Activated CD4-positive, alpha-beta memory T cell treated with anti-CD3 and anti-CD28 coated beads for 36 hours (primary cell): ENCODE measurements at regions not wholly inside any gene's neighbourhood (a gene's known extent, or its start where the extent isn't known, plus 50 kb on each side); places are given as distances from the start of the nearest gene placed in this dataset.
"Not testable (repeated sequence)": the region's sequence is repeated elsewhere in the genome, so short reads cannot be mapped to it uniquely, and the experiment has no call there.

Source experiments
- CTCF ChIA-PET: fragments of 350-600 bp; sonication (Branson Sonifier 250); formaldehyde crosslinking; loops from one replicate; lab custom pipeline; 2021; ENCODE audit warnings: antibody characterized with exemption, inconsistent platforms; lab: Charles Lee
- POLR2A ChIA-PET: fragments of 350-600 bp; sonication (Branson Sonifier 250); formaldehyde crosslinking; loops from one replicate; lab custom pipeline; 2021; ENCODE audit warnings: antibody characterized with exemption; lab: Charles Lee
- DNase-seq: peaks from one replicate; pipeline ENCODE4 v3.0.0-alpha.2; 2020
- H3K27ac Mint-ChIP-seq: one replicate; pipeline ENCODE4 v1.8.0; 2021; ENCODE audit warnings: mixed read lengths
- H3K27me3 Mint-ChIP-seq: one replicate; pipeline ENCODE4 v1.8.0; 2021; ENCODE audit warnings: mixed read lengths
- H3K36me3 Mint-ChIP-seq: one replicate; pipeline ENCODE4 v1.8.0; 2021; ENCODE audit warnings: mixed read lengths
- H3K4me1 Mint-ChIP-seq: one replicate; pipeline ENCODE4 v1.8.0; 2021; ENCODE audit warnings: low read depth, mixed read lengths
- H3K4me3 Mint-ChIP-seq: one replicate; pipeline ENCODE4 v1.8.0; 2021; ENCODE audit warnings: mild to moderate bottlenecking, mixed read lengths
- H3K9me3 Mint-ChIP-seq: one replicate; pipeline ENCODE4 v1.8.0; 2021; ENCODE audit warnings: mixed read lengths
- intact Hi-C: fragments of 100-400 bp; cut with micrococcal nuclease; formaldehyde crosslinking; loops from one replicate; pipeline ENCODE4 v1.15.1; 2023

GRCh38 chr3:127520993-127521392, 69.5 kb downstream of the TPRA1 start:
- POLR2A ChIA-PET, result no interaction called here
- H3K4me1 Mint-ChIP-seq, result no peaks in the 10 kb centered on the region
- no peak for DNase-seq

GRCh38 chr3:127518456-127519081, 72.0 kb downstream of the TPRA1 start:
- H3K27ac Mint-ChIP-seq, result no peak overlapping the region
- ChIA-PET CTCF (no interaction called here), POLR2A (no interaction called here)
- H3K27me3 Mint-ChIP-seq, result peaks cover 5% of the 10 kb centered on the region
- H3K4me1 Mint-ChIP-seq, result no peaks in the 10 kb centered on the region
- no peaks in the 10 kb centered on the region for H3K36me3 Mint-ChIP-seq
- H3K4me3 Mint-ChIP-seq, result no peak overlapping the region
- intact Hi-C loops, result no loop called here
- H3K9me3 Mint-ChIP-seq, result peaks cover 2% of the 10 kb centered on the region
- no peak for DNase-seq

More at GRCh38 chr3:127520993-127521392, 69.5 kb downstream of the TPRA1 start:
- CTCF ChIA-PET, result no interaction called here
- Mint-ChIP-seq H3K9me3 (peaks cover 2% of the 10 kb centered on the region), H3K27ac (no peak overlapping the region), H3K36me3 (no peaks in the 10 kb centered on the region), H3K27me3 (peaks cover 13% of the 10 kb centered on the region), H3K4me3 (no peak overlapping the region)
- intact Hi-C loops, result no loop called here

DNA sequence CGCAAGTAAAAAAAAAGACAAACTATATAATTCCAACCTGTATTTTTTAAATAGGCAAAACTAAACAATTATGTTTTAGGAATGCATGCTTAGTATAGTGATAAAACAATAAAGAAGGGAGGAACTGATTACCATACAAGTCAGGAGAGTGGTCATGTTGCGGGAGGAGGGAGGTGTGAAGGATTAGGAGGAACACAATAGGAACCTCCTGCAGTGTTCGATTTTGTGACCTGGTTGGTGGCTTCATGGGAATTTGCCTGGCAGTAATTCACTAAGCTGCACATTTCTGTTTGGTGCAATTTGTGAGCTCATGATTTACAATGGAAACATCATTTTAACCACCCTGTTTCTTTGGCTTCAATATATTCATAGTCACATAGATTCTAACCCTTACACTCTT, 78.3 kb downstream of the TPRA1 start:
- ChIA-PET CTCF (interaction anchor here (0.8 kb wide), 1 partner anchor 32 kb away, joined by 6 read pairs; no protein-coding TSS in a partner anchor), POLR2A (no interaction called here)
- H3K4me1 Mint-ChIP-seq, result no peaks in the 10 kb centered on the region
- no peak overlapping the region for H3K27ac Mint-ChIP-seq
- H3K27me3 Mint-ChIP-seq, result peaks cover 2% of the 10 kb centered on the region
- H3K9me3 Mint-ChIP-seq, result no peaks in the 10 kb centered on the region
- DNase-seq, result no peak
- intact Hi-C loops, result no loop called here
- no peaks in the 10 kb centered on the region for H3K36me3 Mint-ChIP-seq
- H3K4me3 Mint-ChIP-seq, result no peak overlapping the region

DNA sequence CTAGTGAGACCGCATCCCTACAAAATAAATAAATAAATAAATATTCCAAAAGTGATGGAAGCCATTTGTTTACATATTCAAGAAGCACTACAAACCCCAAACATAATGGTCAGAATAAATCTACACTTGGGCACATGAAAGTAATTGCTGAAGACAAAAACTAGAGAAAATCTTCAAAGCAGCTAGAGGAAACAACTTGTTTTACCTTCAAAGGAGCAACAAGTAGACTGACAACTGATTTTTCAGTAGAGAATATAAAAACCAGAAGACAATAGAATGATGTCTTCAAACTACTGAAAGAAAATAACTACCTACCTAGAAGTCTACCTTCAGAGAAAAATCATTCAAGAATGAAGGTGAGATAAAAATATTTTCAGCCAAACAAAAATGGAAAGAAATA, 89.4 kb downstream of the TPRA1 start:
- Mint-ChIP-seq H3K9me3 (peaks cover 28% of the 10 kb centered on the region), H3K4me3 (no peak overlapping the region), H3K36me3 (peaks cover 7% of the 10 kb centered on the region), H3K27me3 (peaks cover 16% of the 10 kb centered on the region), H3K27ac (no peak overlapping the region), H3K4me1 (no peaks in the 10 kb centered on the region)
- no peak for DNase-seq
- intact Hi-C loops, result no loop called here
- CTCF ChIA-PET, result no interaction called here
- POLR2A ChIA-PET, result no interaction called here

DNA sequence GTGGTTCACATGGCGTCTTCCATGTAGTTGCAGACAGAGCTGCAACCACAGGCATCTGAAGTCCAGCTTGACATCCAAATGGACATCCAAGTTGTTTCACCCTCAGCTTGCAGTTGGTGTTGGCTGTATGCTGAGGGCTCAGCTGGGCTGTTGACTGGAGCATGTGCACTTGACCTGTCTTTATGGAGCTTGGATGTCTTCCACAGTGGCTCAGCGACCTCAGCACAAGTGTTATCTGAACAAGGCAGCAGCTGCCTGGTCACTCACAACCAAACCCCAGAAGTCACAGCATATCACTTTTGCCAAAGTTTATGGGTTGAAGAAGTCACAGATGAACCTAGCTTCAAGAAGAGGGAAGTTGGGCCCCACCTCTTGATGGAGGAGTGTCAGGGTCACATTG, 92.9 kb downstream of the TPRA1 start:
- Mint-ChIP-seq H3K4me1 (no peaks in the 10 kb centered on the region), H3K27ac (no peak overlapping the region), H3K27me3 (peaks cover 12% of the 10 kb centered on the region), H3K4me3 (no peak overlapping the region), H3K9me3 (peaks cover 26% of the 10 kb centered on the region), H3K36me3 (peaks cover 5% of the 10 kb centered on the region)
- DNase-seq, result no peak
- POLR2A ChIA-PET, result no interaction called here
- CTCF ChIA-PET, result interaction anchor here (1.3 kb wide), 1 partner anchor 46 kb away, joined by 4 read pairs; no protein-coding TSS in a partner anchor
- intact Hi-C loops, result no loop called here

GRCh38 chr3:127497166-127497565, 93.4 kb downstream of the TPRA1 start:
- intact Hi-C loops, result no loop called here
- H3K27me3 Mint-ChIP-seq, result peaks cover 12% of the 10 kb centered on the region
- peaks cover 21% of the 10 kb centered on the region for H3K9me3 Mint-ChIP-seq
- H3K4me3 Mint-ChIP-seq, result no peak overlapping the region
- ChIA-PET CTCF (interaction anchor here (1.3 kb wide), 1 partner anchor 47 kb away, joined by 4 read pairs; no protein-coding TSS in a partner anchor), POLR2A (no interaction called here)
- peaks cover 4% of the 10 kb centered on the region for H3K36me3 Mint-ChIP-seq
- no peak for DNase-seq
- H3K4me1 Mint-ChIP-seq, result no peaks in the 10 kb centered on the region
- no peak overlapping the region for H3K27ac Mint-ChIP-seq

GRCh38 chr3:127495821-127496655, 94.5 kb downstream of the TPRA1 start:
- no peaks in the 10 kb centered on the region for H3K4me1 Mint-ChIP-seq
- H3K27me3 Mint-ChIP-seq, result peaks cover 12% of the 10 kb centered on the region
- no peak overlapping the region for H3K27ac Mint-ChIP-seq
- DNase-seq, result no peak
- peaks cover 14% of the 10 kb centered on the region for H3K9me3 Mint-ChIP-seq
- ChIA-PET CTCF (no interaction called here), POLR2A (no interaction called here)
- intact Hi-C loops, result no loop called here
- no peak overlapping the region for H3K4me3 Mint-ChIP-seq
- H3K36me3 Mint-ChIP-seq, result peaks cover 4% of the 10 kb centered on the region

DNA sequence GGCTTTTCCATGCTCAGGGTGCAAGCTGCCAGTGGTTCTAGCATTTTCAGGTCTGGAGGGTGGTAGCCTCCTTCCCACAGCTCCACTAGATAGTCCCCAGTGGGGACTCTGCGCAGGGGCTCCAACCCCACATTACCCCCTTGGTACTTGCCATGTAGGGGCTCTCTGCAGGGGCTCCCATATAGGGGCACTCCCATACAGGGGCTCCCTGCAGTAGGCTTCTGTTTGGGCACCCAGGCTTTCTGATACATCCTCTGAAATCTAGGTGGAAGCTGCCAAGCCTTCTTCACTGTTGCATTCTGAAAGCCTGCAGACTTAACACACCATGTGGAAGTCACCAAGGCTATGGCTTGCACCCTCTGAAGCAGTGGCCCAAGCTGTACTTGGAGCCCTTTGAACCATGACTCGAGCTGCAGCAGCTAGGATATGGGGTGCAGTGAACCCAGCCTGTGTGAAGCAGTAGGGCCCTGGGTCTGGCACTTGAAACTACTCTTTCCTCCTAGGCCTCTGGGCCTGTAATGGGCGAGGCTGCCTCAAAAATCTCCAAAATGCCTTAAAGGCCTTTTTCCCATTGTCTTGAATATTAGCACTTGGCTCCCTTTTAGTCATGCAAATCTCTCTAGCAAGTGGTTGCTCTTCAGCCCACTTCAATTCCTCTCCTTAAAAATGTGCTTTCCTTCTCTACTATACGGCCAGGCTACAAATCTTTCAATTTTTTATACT, 96.4 kb downstream of the TPRA1 start:
- DNase-seq, result no peak
- Mint-ChIP-seq H3K9me3 (no peaks in the 10 kb centered on the region), H3K4me1 (no peaks in the 10 kb centered on the region), H3K4me3 (no peak overlapping the region), H3K36me3 (no peaks in the 10 kb centered on the region), H3K27ac (no peak overlapping the region), H3K27me3 (peaks cover 9% of the 10 kb centered on the region)
- CTCF ChIA-PET, result no interaction called here
- POLR2A ChIA-PET, result no interaction called here
- intact Hi-C loops, result no loop called here

DNA sequence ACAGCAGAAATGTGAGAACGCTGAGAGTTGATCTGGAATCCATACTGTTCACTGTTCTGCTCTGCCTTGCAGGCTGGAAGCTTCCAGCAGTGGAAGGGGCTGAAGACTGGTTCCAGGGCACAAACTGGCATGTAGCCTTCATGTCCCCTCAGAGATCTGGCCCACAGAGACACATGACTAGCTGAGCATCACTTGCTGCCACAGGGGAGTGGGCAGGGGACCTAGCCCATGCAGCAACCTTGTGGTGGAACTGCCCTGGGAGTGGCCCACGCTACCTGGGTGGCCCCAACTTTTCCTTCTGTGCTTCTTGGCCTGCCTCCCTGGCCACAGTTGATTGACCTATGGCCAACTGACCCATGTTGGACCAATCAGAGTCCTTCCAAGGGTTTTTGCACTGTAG, 98.1 kb downstream of the TPRA1 start:
- Mint-ChIP-seq H3K36me3 (no peaks in the 10 kb centered on the region), H3K9me3 (no peaks in the 10 kb centered on the region), H3K27ac (no peak overlapping the region), H3K27me3 (peaks cover 13% of the 10 kb centered on the region), H3K4me3 (no peak overlapping the region), H3K4me1 (no peaks in the 10 kb centered on the region)
- POLR2A ChIA-PET, result no interaction called here
- CTCF ChIA-PET, result no interaction called here
- intact Hi-C loops, result no loop called here
- DNase-seq, result no peak

DNA sequence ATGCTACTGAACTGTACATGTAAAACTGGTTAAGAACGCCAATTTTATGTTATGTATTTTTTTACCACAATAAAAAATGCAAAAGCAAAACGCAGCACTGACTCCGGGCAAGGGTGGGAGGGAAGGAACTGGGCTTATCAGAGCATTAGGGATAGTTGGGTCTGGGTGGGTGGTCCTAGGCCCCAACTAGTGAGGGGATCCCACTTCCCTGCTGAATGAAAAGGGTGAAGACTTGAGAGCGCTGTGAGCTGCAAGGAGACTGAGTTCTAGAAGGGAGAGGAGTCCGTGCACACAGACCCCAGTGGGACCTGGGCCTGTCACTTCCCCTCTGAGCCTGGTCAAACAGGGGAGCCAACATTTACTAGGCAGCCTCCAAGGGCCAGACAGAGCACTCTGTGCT, 98.6 kb downstream of the TPRA1 start:
- Mint-ChIP-seq H3K27ac (no peak overlapping the region), H3K27me3 (peaks cover 18% of the 10 kb centered on the region)
- CTCF ChIA-PET, result no interaction called here

DNA sequence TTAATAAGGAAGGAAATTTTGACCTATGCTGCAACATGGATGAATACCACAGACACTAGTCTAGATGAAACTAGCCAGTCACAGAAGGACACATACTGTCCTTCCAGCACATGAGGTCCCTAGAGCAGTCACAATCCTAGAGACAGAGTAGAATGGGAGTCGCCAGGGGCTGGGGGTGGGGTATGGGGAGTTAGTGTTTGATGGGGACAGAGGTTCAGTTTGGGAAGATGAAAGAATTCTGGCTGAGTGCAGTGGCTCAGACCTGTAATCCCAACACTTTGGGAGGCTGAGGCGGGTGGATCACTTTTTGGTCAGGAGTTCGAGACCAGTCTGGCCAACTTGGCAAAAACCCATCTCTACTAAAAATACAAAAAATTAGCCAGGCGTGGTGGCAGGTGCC, 99.2 kb downstream of the TPRA1 start:
- no peak overlapping the region for H3K4me3 Mint-ChIP-seq
- intact Hi-C loops, result no loop called here
- H3K36me3 Mint-ChIP-seq, result no peaks in the 10 kb centered on the region
- POLR2A ChIA-PET, result no interaction called here
- peaks cover 17% of the 10 kb centered on the region for H3K27me3 Mint-ChIP-seq
- no peak for DNase-seq
- H3K9me3 Mint-ChIP-seq, result no peaks in the 10 kb centered on the region
- H3K4me1 Mint-ChIP-seq, result no peaks in the 10 kb centered on the region
- H3K27ac Mint-ChIP-seq, result no peak overlapping the region
- CTCF ChIA-PET, result no interaction called here

More for the DNA sequence above, 98.6 kb downstream of the TPRA1 start:
- no peak for DNase-seq
- POLR2A ChIA-PET, result no interaction called here
- no peaks in the 10 kb centered on the region for H3K36me3 Mint-ChIP-seq
- intact Hi-C loops, result no loop called here
- H3K9me3 Mint-ChIP-seq, result no peaks in the 10 kb centered on the region
- no peak overlapping the region for H3K4me3 Mint-ChIP-seq
- no peaks in the 10 kb centered on the region for H3K4me1 Mint-ChIP-seq

- H3K9me3 Mint-ChIP-seq, H3K27ac Mint-ChIP-seq, H3K4me1 Mint-ChIP-seq, CTCF ChIA-PET, H3K4me3 Mint-ChIP-seq, POLR2A ChIA-PET, DNase-seq, intact Hi-C loops, H3K36me3 Mint-ChIP-seq: not testable (repeated sequence)
- H3K27me3 Mint-ChIP-seq, result peaks cover 17% of the 10 kb centered on the region
Observed at GRCh38 chr3:127491024-127491305, 99.6 kb downstream of the TPRA1 start.
